Activated CD8-positive, alpha-beta memory T cell treated with anti-CD3 and anti-CD28 coated beads for 24 hours (primary cell): ENCODE measurements at regions not wholly inside any gene's neighbourhood (a gene's known extent, or its start where the extent isn't known, plus 50 kb on each side); places are given as distances from the start of the nearest gene placed in this dataset.

Source experiments
- DNase-seq: peaks from one replicate; pipeline ENCODE4 v3.0.0-alpha.2; 2020

DNA sequence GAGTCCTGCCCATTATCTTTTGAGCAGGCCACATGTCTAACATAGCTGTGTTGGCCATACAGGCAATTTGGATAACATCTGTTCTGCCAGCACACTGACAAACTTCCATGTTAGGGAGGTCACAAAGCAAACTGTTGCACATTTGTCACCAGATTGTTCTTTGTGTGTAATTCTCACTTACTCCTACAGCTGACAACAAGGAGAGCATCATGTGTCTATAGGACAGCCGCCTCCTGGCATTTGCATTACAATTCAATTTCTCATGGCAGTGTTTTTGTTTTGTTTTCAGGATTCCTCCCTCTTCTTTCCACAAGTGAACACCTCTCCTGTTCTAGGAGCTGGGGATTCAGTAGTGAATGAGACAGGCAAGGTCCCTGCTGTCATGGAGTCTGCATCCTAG is 94.3 kb upstream of the LEF1 start:
- DNase-seq, result no peak

- DNase-seq, result no peak
Measured at GRCh38 chr4:108261026-108261425, 92.3 kb upstream of the LEF1 start.

GRCh38 chr4:108256538-108256937 is 87.8 kb upstream of the LEF1 start:
- no peak for DNase-seq

- no peak for DNase-seq
Measured at GRCh38 chr4:108255203-108255747, 86.5 kb upstream of the LEF1 start.

- DNase-seq, result no peak
Measured at GRCh38 chr4:108249397-108249796, 80.7 kb upstream of the LEF1 start.

DNA sequence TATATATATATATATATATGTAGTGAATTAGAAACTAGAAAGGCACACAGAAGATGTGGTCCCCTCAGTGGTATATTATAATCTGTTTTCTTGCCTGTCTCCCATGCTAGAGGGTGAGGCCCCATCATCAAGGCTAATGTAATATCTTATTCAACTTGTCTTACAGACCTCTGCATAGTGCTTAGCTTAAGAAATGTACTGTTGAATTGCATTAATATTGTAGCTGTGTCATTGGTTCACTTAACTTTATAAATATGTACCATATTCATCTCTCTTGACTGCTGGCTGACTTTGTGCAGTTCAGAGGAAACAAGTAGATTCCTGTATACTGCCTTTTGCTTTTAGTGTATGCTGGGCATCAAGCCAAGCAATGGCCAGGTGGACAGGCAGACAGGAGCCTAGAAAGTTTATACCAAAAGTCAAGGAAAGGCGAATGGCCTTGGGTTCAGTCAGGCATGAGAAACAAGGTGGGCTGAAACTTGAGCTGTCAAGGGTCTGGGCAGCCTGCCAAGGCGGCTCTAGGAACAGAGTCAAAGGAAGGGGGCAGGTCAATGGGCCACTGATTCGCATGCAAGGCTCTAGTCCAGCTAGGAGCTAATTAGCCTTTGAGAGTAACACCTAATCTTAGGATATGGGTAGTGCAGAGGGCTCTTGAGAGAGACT is 78.8 kb upstream of the LEF1 start:
- no peak for DNase-seq

DNA sequence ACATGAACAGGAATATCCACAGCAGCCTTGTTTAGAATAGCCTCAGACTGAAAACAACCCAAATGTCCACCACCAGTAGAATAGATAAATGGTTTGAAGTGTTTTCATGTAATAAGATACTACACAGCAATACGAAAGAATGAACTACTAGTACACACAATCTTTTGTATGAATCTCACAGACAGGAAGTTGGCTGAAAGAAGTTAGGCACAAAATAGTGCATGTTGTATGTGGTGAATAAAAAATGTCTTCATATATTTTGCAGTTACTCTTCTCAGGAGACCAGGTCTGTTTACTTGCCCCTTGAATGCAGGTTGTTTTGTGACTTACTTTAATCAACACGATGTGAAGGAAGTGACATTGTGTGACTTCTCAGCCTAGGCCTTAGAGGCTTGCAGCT is 75.9 kb upstream of the LEF1 start:
- no peak for DNase-seq

DNA sequence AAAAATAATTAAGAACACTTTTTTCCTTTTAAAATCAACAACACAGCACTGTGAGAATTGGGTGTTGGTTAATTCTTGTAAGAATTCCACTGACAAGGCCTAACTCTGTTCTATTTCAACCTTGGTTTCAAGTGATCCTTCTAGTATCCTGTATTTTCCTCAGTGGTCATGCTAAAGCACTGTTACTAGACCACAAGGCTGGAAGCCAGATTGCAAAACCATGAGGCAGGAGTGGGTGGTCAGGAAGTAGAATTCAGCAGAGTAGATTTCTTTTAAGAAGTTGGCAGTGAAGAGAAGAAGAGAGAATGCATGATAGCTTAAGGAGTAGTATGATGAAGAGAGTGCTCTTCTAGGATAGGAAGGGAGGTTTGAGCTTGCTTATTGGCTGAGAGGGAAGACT is 71.6 kb upstream of the LEF1 start:
- DNase-seq, result no peak

- DNase-seq, result no peak
Measured at GRCh38 chr4:108237693-108238092, 69.0 kb upstream of the LEF1 start.

- DNase-seq, result no peak
Measured at GRCh38 chr4:108236264-108236663, 67.5 kb upstream of the LEF1 start.

DNA sequence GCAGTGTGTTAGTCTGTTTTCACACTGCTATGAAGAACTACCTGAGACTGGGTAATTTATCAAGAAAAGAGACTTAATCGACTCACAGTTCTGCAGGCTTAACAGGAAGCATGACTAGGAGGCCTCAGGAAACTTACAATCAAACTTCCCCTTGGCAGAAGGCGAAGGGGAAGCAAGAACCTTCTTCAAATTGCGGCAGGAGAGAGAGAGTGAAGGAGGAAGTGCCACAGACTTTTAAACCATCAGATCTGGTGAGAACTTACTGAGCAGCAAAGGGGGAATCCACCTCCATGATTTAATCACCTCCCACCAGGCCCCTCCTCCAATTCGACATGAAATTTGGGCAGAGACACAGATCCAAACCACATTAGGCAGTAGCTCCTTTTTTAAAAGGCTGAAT is 59.2 kb upstream of the LEF1 start:
- no peak for DNase-seq

DNA sequence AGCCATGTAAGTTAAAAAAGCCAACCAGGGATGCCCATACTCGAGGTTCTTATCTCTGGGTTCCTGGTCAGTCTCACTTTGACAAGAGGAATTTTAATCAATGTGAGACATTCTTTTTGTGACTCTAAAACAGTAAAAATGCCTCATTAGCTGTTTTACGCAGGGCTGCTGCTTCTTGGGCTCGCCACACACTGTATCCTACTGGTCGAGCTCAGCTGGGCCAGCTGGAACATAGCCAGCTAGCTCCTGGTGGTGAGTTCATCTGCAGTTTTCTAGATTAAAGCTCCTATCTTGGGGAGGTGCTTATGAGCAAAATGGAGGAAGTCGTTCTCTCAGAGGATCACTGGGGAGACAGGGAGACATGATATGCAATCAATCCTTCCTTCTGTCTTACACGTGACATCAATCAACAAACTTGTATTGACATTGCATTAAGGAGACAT is 55.9 kb upstream of the LEF1 start:
- no peak for DNase-seq

- DNase-seq, result no peak
Measured at GRCh38 chr4:108223313-108223712, 54.6 kb upstream of the LEF1 start.

DNA sequence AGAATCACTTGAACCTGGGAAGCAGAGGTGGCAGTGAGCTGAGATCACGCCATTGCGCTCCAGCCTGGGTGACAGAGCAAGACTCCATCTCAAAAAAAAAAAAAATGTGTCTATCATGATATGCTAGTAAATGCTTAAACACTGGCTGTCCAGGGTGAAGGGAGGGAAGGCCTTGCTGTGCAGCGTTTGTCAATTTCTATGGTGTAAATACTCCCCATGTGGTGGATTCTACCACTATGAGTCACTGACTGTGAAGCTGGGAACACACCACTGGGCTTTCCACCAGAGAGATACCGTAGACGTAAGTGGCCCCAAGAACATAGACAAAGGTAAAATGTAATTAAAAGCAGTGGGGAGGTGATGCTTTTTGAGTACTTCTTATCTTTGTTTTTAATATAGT is 51.3 kb upstream of the LEF1 start:
- DNase-seq, result no peak
